PC-3 (cell line): ENCODE measurements at regions not wholly inside any gene's neighbourhood (a gene's known extent, or its start where the extent isn't known, plus 50 kb on each side); places are given as distances from the start of the nearest gene placed in this dataset.

Source experiments
- CTCF ChIP-seq: fragments of 300-600 bp; sonication (generic); conservative IDR thresholded peaks from 2 replicates; pipeline ENCODE4 v1.5.1; 2017; ENCODE audit warnings: antibody characterized with exemption, low read depth, mild to moderate bottlenecking, low read length
- EZH2 ChIP-seq: fragments of 300-600 bp; sonication (generic); IDR thresholded peaks from one replicate; pipeline ENCODE4 v1.6.1; 2017; ENCODE audit warnings: antibody characterized with exemption, mild to moderate bottlenecking, low read length; ENCODE audit not compliant: unreplicated experiment
- EZH2phosphoT487 ChIP-seq: fragments of 300-600 bp; sonication (generic); IDR thresholded peaks from 2 replicates; pipeline ENCODE4 v1.6.1; 2018; ENCODE audit warnings: mild to moderate bottlenecking, antibody characterized with exemption, low read length, borderline replicate concordance

- TF ChIP-seq CTCF (no peak), EZH2phosphoT487 (no peak), EZH2 (no peak)
Measured at GRCh38 chr13:76516586-76516985, 369.6 kb downstream of the KCTD12 start.
